LNCAP (cell line): ENCODE measurements at regions not wholly inside any gene's neighbourhood (a gene's known extent, or its start where the extent isn't known, plus 50 kb on each side); places are given as distances from the start of the nearest gene placed in this dataset.

ENCODE experiments used
- CTCF ChIP-seq: fragments of 450-650 bp; IDR thresholded peaks from 2 replicates; pipeline ENCODE4 v1.5.1; 2017; ENCODE audit warnings: mild to moderate bottlenecking

DNA sequence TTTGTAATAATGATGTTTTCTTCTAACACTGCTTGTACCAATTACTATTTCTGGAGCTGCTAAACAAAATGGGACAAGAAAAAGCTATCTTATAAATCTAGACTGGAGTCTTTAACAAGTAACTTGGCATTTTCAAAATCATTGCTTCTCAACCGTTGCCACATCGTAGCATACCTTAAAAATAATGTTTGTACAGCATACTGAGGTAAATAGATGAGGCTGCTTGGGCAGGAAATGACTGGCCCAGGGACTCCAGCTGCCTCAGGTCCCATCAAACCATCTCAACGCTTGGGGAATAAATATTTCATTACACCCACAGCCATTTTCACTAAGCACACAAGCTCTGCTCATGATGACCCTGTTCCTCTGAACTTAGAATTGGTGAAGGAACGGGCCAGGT lies 115.1 kb downstream of the SPANXA1 start:
- no peak for TF ChIP-seq CTCF

GRCh38 chrX:141468940-141469339 lies 115.6 kb downstream of the SPANXA1 start:
- no peak for TF ChIP-seq CTCF

GRCh38 chrX:141467442-141467841 lies 117.1 kb downstream of the SPANXA1 start:
- 0 out of 2 replicates have a peak, but pooled peaks have one; percentile 8 for TF ChIP-seq CTCF

GRCh38 chrX:141455103-141455502 lies 129.4 kb downstream of the SPANXA1 start:
- TF ChIP-seq CTCF: no peak

DNA sequence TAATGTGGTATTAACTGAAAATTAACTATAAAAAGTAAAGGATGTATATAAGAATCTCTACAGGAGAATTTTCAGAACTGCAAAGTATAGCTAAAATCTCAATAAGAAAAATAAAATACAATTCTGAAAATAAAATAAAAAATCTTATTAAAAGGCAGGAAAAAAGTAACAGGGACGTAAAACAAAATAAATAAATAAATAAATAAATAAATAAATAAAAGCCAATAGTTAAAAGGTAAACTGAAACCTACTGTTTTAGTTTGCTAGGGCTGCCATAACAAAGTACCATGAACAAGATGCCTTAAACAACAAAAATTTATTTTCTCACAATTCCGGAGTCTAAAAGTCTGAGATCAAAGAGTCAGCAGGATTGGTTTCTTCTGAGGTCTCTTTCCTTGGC lies 140.6 kb downstream of the SPANXA1 start:
- TF ChIP-seq CTCF: no peak

GRCh38 chrX:141439651-141440050 lies 144.9 kb downstream of the SPANXA1 start:
- TF ChIP-seq CTCF: no peak

DNA sequence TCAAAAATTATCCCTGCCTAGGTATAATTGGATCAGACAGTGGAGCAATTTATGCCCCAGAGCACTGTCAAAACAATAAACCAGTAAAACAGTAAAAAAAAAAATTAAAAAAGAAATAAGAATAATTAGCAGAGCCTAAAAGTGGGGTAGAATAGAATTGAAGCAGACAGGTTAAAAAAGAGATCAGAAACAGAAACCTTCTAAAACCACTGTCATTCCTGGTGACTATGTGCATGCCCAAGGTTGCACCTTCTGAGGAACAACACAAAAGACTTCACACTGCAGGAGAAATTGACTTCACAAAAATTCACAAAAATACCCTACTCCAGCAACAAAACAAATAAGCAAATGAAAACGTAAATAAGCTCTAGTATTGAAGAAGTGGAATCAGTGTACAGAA lies 168.6 kb downstream of the SPANXA1 start:
- no peak for TF ChIP-seq CTCF

DNA sequence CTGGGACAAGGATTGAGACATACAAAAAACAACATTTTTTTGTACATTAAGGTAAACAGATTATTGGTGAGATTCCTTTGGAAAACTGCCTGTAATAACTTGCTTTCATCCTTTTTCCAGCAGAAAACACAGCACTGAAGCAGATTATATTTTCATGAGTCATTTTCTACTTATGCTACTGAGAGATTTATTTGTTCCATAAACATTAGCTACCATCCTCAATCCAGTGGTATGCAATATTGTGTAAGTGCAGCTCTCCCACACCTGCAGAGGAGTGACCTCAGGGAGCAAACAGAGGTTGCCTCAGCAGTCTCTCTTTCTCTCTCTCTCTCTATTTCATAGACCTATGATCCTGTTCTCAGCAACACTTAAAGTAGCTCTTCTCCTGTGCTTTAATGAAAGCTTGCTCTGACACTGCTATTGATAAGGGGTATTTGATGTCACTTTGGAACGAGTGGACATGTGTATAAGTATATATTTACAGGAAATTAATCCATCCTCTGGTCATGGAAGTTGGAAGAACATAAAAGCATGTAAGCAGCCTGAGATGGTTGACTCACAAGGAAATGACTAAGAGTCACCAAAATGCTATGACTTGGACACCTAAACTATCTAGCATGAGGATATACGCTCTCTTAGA lies 163.7 kb upstream of the SPANXC start:
- no peak for TF ChIP-seq CTCF
